ENCODE measurements at regions not wholly inside any gene's neighbourhood (a gene's known extent, or its start where the extent isn't known, plus 50 kb on each side); places are given as distances from the start of the nearest gene placed in this dataset.

GRCh38 chr2:187008111-187008510 is 159.1 kb upstream of the ZSWIM2 start:
- no peaks in the 10 kb centered on the region for H3K27me3 ChIP-seq (ENCODE audit: control insufficient read depth, insufficient read depth, low read length)
- H3K9ac ChIP-seq (ENCODE audit: low read length) = no peak overlapping the region
- H3K4me3 ChIP-seq (ENCODE audit: low read length) = no peak overlapping the region
- no peaks in the 10 kb centered on the region for H3K4me1 ChIP-seq (ENCODE audit: control insufficient read depth, low read depth, low read length)
- no peak overlapping the region for H3K27ac ChIP-seq (ENCODE audit: low read length)
- no peaks in the 10 kb centered on the region for H3K36me3 ChIP-seq (ENCODE audit: control insufficient read depth, low read depth, low read length)
- no peaks in the 10 kb centered on the region for H3K9me3 ChIP-seq (ENCODE audit: control insufficient read depth, low read depth, low read length)

GRCh38 chr2:187003611-187004010 is 154.6 kb upstream of the ZSWIM2 start:
- Histone ChIP-seq H3K27me3 (ENCODE audit: control insufficient read depth, insufficient read depth, low read length) (no peaks in the 10 kb centered on the region), H3K9ac (ENCODE audit: low read length) (no peak overlapping the region), H3K36me3 (ENCODE audit: control insufficient read depth, low read depth, low read length) (no peaks in the 10 kb centered on the region), H3K4me3 (ENCODE audit: low read length) (no peak overlapping the region), H3K4me1 (ENCODE audit: control insufficient read depth, low read depth, low read length) (no peaks in the 10 kb centered on the region), H3K27ac (ENCODE audit: low read length) (no peak overlapping the region), H3K9me3 (ENCODE audit: control insufficient read depth, low read depth, low read length) (no peaks in the 10 kb centered on the region)

GRCh38 chr2:187003038-187003554 is 154.1 kb upstream of the ZSWIM2 start:
- Histone ChIP-seq H3K4me3 (ENCODE audit: low read length) (no peak overlapping the region), H3K4me1 (ENCODE audit: control insufficient read depth, low read depth, low read length) (no peaks in the 10 kb centered on the region), H3K9me3 (ENCODE audit: control insufficient read depth, low read depth, low read length) (no peaks in the 10 kb centered on the region), H3K36me3 (ENCODE audit: control insufficient read depth, low read depth, low read length) (no peaks in the 10 kb centered on the region), H3K27me3 (ENCODE audit: control insufficient read depth, insufficient read depth, low read length) (no peaks in the 10 kb centered on the region), H3K9ac (ENCODE audit: low read length) (no peak overlapping the region), H3K27ac (ENCODE audit: low read length) (no peak overlapping the region)

GRCh38 chr2:187002242-187002641 is 153.3 kb upstream of the ZSWIM2 start:
- H3K9me3 ChIP-seq (ENCODE audit: control insufficient read depth, low read depth, low read length) = no peaks in the 10 kb centered on the region
- H3K36me3 ChIP-seq (ENCODE audit: control insufficient read depth, low read depth, low read length) = no peaks in the 10 kb centered on the region
- H3K4me3 ChIP-seq (ENCODE audit: low read length) = no peak overlapping the region
- H3K27ac ChIP-seq (ENCODE audit: low read length) = no peak overlapping the region
- no peak overlapping the region for H3K9ac ChIP-seq (ENCODE audit: low read length)
- H3K4me1 ChIP-seq (ENCODE audit: control insufficient read depth, low read depth, low read length) = no peaks in the 10 kb centered on the region
- H3K27me3 ChIP-seq (ENCODE audit: control insufficient read depth, insufficient read depth, low read length) = no peaks in the 10 kb centered on the region

- H3K4me1 ChIP-seq (ENCODE audit: control insufficient read depth, low read depth, low read length) = no peaks in the 10 kb centered on the region
- H3K27ac ChIP-seq (ENCODE audit: low read length) = no peak overlapping the region
- H3K36me3 ChIP-seq (ENCODE audit: control insufficient read depth, low read depth, low read length) = no peaks in the 10 kb centered on the region
- no peak overlapping the region for H3K9ac ChIP-seq (ENCODE audit: low read length)
- H3K27me3 ChIP-seq (ENCODE audit: control insufficient read depth, insufficient read depth, low read length) = no peaks in the 10 kb centered on the region
- H3K4me3 ChIP-seq (ENCODE audit: low read length) = no peak overlapping the region
- no peaks in the 10 kb centered on the region for H3K9me3 ChIP-seq (ENCODE audit: control insufficient read depth, low read depth, low read length)
Observed at GRCh38 chr2:187001248-187001647, 152.3 kb upstream of the ZSWIM2 start.

GRCh38 chr2:186995092-186995491 is 146.1 kb upstream of the ZSWIM2 start:
- H3K9ac ChIP-seq (ENCODE audit: low read length) = no peak overlapping the region

GRCh38 chr2:186992597-186992996 is 143.6 kb upstream of the ZSWIM2 start:
- Histone ChIP-seq H3K36me3 (ENCODE audit: control insufficient read depth, low read depth, low read length) (no peaks in the 10 kb centered on the region), H3K4me1 (ENCODE audit: control insufficient read depth, low read depth, low read length) (no peaks in the 10 kb centered on the region), H3K27me3 (ENCODE audit: control insufficient read depth, insufficient read depth, low read length) (no peaks in the 10 kb centered on the region), H3K9ac (ENCODE audit: low read length) (no peak overlapping the region), H3K27ac (ENCODE audit: low read length) (no peak overlapping the region), H3K9me3 (ENCODE audit: control insufficient read depth, low read depth, low read length) (no peaks in the 10 kb centered on the region), H3K4me3 (ENCODE audit: low read length) (no peak overlapping the region)

More at GRCh38 chr2:186995092-186995491, 146.1 kb upstream of the ZSWIM2 start:
- Histone ChIP-seq H3K4me1 (ENCODE audit: control insufficient read depth, low read depth, low read length) (no peaks in the 10 kb centered on the region), H3K9me3 (ENCODE audit: control insufficient read depth, low read depth, low read length) (no peaks in the 10 kb centered on the region), H3K27ac (ENCODE audit: low read length) (no peak overlapping the region), H3K27me3 (ENCODE audit: control insufficient read depth, insufficient read depth, low read length) (no peaks in the 10 kb centered on the region), H3K4me3 (ENCODE audit: low read length) (no peak overlapping the region), H3K36me3 (ENCODE audit: control insufficient read depth, low read depth, low read length) (no peaks in the 10 kb centered on the region)

GRCh38 chr2:186991766-186992417 is 142.9 kb upstream of the ZSWIM2 start:
- no peak overlapping the region for H3K9ac ChIP-seq (ENCODE audit: low read length)
- H3K36me3 ChIP-seq (ENCODE audit: control insufficient read depth, low read depth, low read length) = no peaks in the 10 kb centered on the region
- H3K27me3 ChIP-seq (ENCODE audit: control insufficient read depth, insufficient read depth, low read length) = no peaks in the 10 kb centered on the region
- H3K4me1 ChIP-seq (ENCODE audit: control insufficient read depth, low read depth, low read length) = no peaks in the 10 kb centered on the region
- H3K27ac ChIP-seq (ENCODE audit: low read length) = no peak overlapping the region
- no peak overlapping the region for H3K4me3 ChIP-seq (ENCODE audit: low read length)
- H3K9me3 ChIP-seq (ENCODE audit: control insufficient read depth, low read depth, low read length) = no peaks in the 10 kb centered on the region

GRCh38 chr2:186984966-186985365 is 136.0 kb upstream of the ZSWIM2 start:
- no peak overlapping the region for H3K9ac ChIP-seq (ENCODE audit: low read length)
- no peak overlapping the region for H3K4me3 ChIP-seq (ENCODE audit: low read length)
- H3K27ac ChIP-seq (ENCODE audit: low read length) = no peak overlapping the region
- no peaks in the 10 kb centered on the region for H3K36me3 ChIP-seq (ENCODE audit: control insufficient read depth, low read depth, low read length)
- H3K4me1 ChIP-seq (ENCODE audit: control insufficient read depth, low read depth, low read length) = no peaks in the 10 kb centered on the region
- no peaks in the 10 kb centered on the region for H3K9me3 ChIP-seq (ENCODE audit: control insufficient read depth, low read depth, low read length)
- H3K27me3 ChIP-seq (ENCODE audit: control insufficient read depth, insufficient read depth, low read length) = no peaks in the 10 kb centered on the region

GRCh38 chr2:186984481-186984880 is 135.5 kb upstream of the ZSWIM2 start:
- Histone ChIP-seq H3K36me3 (ENCODE audit: control insufficient read depth, low read depth, low read length) (no peaks in the 10 kb centered on the region), H3K9me3 (ENCODE audit: control insufficient read depth, low read depth, low read length) (no peaks in the 10 kb centered on the region), H3K4me1 (ENCODE audit: control insufficient read depth, low read depth, low read length) (no peaks in the 10 kb centered on the region), H3K27me3 (ENCODE audit: control insufficient read depth, insufficient read depth, low read length) (no peaks in the 10 kb centered on the region), H3K9ac (ENCODE audit: low read length) (no peak overlapping the region), H3K4me3 (ENCODE audit: low read length) (no peak overlapping the region), H3K27ac (ENCODE audit: low read length) (no peak overlapping the region)

GRCh38 chr2:186980787-186981550 is 132.0 kb upstream of the ZSWIM2 start:
- H3K27ac ChIP-seq (ENCODE audit: low read length) = no peak overlapping the region
- no peaks in the 10 kb centered on the region for H3K36me3 ChIP-seq (ENCODE audit: control insufficient read depth, low read depth, low read length)
- no peak overlapping the region for H3K4me3 ChIP-seq (ENCODE audit: low read length)
- no peaks in the 10 kb centered on the region for H3K27me3 ChIP-seq (ENCODE audit: control insufficient read depth, insufficient read depth, low read length)
- H3K9me3 ChIP-seq (ENCODE audit: control insufficient read depth, low read depth, low read length) = no peaks in the 10 kb centered on the region
- no peak overlapping the region for H3K9ac ChIP-seq (ENCODE audit: low read length)
- no peaks in the 10 kb centered on the region for H3K4me1 ChIP-seq (ENCODE audit: control insufficient read depth, low read depth, low read length)

- H3K9me3 ChIP-seq (ENCODE audit: control insufficient read depth, low read depth, low read length) = no peaks in the 10 kb centered on the region
- H3K27ac ChIP-seq (ENCODE audit: low read length) = no peak overlapping the region
- H3K4me1 ChIP-seq (ENCODE audit: control insufficient read depth, low read depth, low read length) = no peaks in the 10 kb centered on the region
- H3K4me3 ChIP-seq (ENCODE audit: low read length) = no peak overlapping the region
- no peak overlapping the region for H3K9ac ChIP-seq (ENCODE audit: low read length)
- H3K27me3 ChIP-seq (ENCODE audit: control insufficient read depth, insufficient read depth, low read length) = no peaks in the 10 kb centered on the region
- no peaks in the 10 kb centered on the region for H3K36me3 ChIP-seq (ENCODE audit: control insufficient read depth, low read depth, low read length)
Observed at GRCh38 chr2:186980117-186980442, 131.1 kb upstream of the ZSWIM2 start.
